Fibroblast of lung (primary cell): ENCODE measurements at regions not wholly inside any gene's neighbourhood (a gene's known extent, or its start where the extent isn't known, plus 50 kb on each side); places are given as distances from the start of the nearest gene placed in this dataset.
A peak's percentile ranks its signal among the peaks of the same experiment; 100 is the strongest.

ENCODE experiments used
- DNase-seq, 2 donors: peaks; one replicate each; pipeline versions ENCODE4 v3.0.0 to v3.0.0-alpha.2; 2010; ENCODE audit warnings: low read depth in 2 of 2
- H2AFZ ChIP-seq: 2 replicates; pipeline ENCODE4 v1.5.1; 2012; ENCODE audit warnings: low read length, control low read depth, inconsistent platforms
- H3K27ac ChIP-seq: 2 replicates; pipeline ENCODE4 v1.5.1; 2011; ENCODE audit warnings: low read length, control low read depth; ENCODE audit not compliant: insufficient read depth
- H3K27me3 ChIP-seq: 2 replicates; pipeline ENCODE4 v1.5.1; 2011; ENCODE audit warnings: mild to moderate bottlenecking, low read length; ENCODE audit not compliant: control insufficient read depth, insufficient read depth
- H3K36me3 ChIP-seq: 2 replicates; pipeline ENCODE4 v1.5.1; 2011; ENCODE audit warnings: low read length; ENCODE audit not compliant: control insufficient read depth, insufficient read depth
- H3K4me1 ChIP-seq: 2 replicates; pipeline ENCODE4 v1.5.1; 2011; ENCODE audit warnings: low read length; ENCODE audit not compliant: control insufficient read depth, insufficient read depth; ENCODE audit errors: extremely low read depth
- H3K4me2 ChIP-seq: 2 replicates; pipeline ENCODE4 v1.5.1; 2011; ENCODE audit warnings: low read length, control low read depth; ENCODE audit not compliant: insufficient read depth; ENCODE audit errors: extremely low read depth
- H3K4me3 ChIP-seq, 4 experiments: fragments of 200-600 bp in 1 of 4; sonication (generic) in 1 of 4; replicated peaks in 1 of 4; 2 replicates each; pipeline ENCODE4 v1.5.1; 2011 to 2016; ENCODE audit warnings: low read length in 4 of 4, low read depth in 3 of 4, mild to moderate bottlenecking in 3 of 4, control low read depth in 2 of 4, inconsistent platforms in 1 of 4, mixed read lengths in 1 of 4; ENCODE audit not compliant: insufficient read depth in 1 of 4; ENCODE audit errors: control extremely low read depth in 1 of 4
- H3K79me2 ChIP-seq: 2 replicates; pipeline ENCODE4 v1.5.1; 2012; ENCODE audit warnings: mild to moderate bottlenecking, low read length, inconsistent platforms; ENCODE audit not compliant: control insufficient read depth, insufficient read depth
- H3K9ac ChIP-seq: 2 replicates; pipeline ENCODE4 v1.5.1; 2011; ENCODE audit warnings: mild to moderate bottlenecking, low read length, control low read depth; ENCODE audit not compliant: insufficient read depth
- H3K9me3 ChIP-seq: 2 replicates; pipeline ENCODE4 v1.5.1; 2012; ENCODE audit warnings: low read depth, low read length; ENCODE audit not compliant: control insufficient read depth, insufficient read depth
- H4K20me1 ChIP-seq: 2 replicates; pipeline ENCODE4 v1.5.1; 2011; ENCODE audit warnings: low read length; ENCODE audit not compliant: control insufficient read depth, insufficient read depth; ENCODE audit errors: extremely low read depth
- EZH2 ChIP-seq: IDR thresholded peaks from 2 replicates; pipeline ENCODE4 v1.5.1; 2012; ENCODE audit warnings: low read length, control low read depth, mild to moderate bottlenecking; ENCODE audit errors: missing control alignments
- TF ChIP-seq, protein P1 (sequence below), 2 donors: IDR thresholded peaks in 1 of 2; conservative IDR thresholded peaks in 1 of 2; 1 replicate in 1 of 2; 2 replicates in 1 of 2; pipeline ENCODE4 v1.5.1; 2011 to 2012; ENCODE audit warnings: low read length in 2 of 2, control low read depth in 1 of 2, inconsistent platforms in 1 of 2, low read depth in 1 of 2, mild to moderate bottlenecking in 1 of 2

DNA sequence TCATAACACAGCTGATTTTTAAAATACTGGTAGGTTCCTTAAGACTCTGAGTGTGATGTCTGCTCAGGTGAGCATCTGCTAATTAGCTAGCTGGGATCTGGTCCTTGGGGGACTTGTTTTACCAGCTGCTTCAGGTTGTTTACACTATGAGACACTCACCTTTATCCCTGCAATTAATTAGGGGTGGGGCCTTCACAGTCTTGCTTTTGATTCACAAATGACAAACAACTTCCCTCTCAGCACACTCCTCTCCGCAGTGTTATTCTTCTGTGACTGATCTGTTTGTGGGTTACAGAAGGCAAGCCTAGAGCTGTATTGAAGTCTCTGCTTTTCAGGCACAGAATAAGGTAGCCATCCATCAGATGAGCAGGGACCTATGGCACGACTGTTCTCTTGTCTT lies 62.0 kb upstream of the CD83 start:
- Histone ChIP-seq H3K27ac (no peak overlapping the region), H2AFZ (no peak overlapping the region), H3K4me1 (no peaks in the 10 kb centered on the region)

DNA sequence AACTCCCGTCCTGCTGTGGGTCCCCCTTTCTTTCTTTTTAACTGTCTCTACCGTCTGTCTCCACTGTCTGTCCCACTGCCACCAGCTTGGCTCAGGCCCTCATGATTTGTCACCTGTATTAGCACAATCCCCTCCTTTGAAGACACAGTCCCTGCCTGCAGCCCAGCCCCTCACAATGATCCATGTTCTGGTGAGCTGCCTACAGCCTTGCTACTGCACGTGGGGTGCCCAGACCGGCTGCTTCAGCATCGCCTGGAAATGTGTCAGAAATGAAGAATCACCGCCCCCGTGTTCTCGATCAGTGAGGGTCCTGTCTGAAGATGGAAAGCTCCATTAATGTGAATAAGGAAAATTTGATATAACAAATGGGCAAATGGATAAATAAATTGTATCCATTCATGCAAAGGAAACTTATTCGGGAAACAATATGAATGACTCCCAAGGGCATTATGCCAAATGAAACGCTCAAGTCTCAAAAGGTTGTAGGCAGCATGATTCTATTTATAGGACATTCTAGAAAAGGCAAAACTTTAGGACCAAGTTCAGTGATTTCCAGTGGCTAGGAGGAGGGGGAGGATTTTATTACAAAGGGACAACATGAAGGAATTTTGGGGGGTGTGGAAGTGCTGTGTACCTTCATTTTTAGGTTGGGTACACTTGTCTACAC lies 59.4 kb upstream of the CD83 start:
- DNase-seq = peak in 1 of 2 donors; percentile 49
- Histone ChIP-seq H3K79me2 (no peaks in the 10 kb centered on the region), H3K4me3 (no peak overlapping the region), H3K36me3 (no peaks in the 10 kb centered on the region), H4K20me1 (no peaks in the 10 kb centered on the region), H3K4me2 (no peak overlapping the region), H3K9ac (no peak overlapping the region), H3K4me1 (no peaks in the 10 kb centered on the region), H3K9me3 (no peaks in the 10 kb centered on the region), H3K27ac (no peak overlapping the region), H2AFZ (no peak overlapping the region), H3K27me3 (no peaks in the 10 kb centered on the region)
- TF ChIP-seq, protein P1, sequence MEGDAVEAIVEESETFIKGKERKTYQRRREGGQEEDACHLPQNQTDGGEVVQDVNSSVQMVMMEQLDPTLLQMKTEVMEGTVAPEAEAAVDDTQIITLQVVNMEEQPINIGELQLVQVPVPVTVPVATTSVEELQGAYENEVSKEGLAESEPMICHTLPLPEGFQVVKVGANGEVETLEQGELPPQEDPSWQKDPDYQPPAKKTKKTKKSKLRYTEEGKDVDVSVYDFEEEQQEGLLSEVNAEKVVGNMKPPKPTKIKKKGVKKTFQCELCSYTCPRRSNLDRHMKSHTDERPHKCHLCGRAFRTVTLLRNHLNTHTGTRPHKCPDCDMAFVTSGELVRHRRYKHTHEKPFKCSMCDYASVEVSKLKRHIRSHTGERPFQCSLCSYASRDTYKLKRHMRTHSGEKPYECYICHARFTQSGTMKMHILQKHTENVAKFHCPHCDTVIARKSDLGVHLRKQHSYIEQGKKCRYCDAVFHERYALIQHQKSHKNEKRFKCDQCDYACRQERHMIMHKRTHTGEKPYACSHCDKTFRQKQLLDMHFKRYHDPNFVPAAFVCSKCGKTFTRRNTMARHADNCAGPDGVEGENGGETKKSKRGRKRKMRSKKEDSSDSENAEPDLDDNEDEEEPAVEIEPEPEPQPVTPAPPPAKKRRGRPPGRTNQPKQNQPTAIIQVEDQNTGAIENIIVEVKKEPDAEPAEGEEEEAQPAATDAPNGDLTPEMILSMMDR (conservative IDR thresholded peaks at IDR 0.05 in 1 of 2, IDR thresholded peaks at IDR 0.05 in 1 of 2; ENCODE audit: low read depth in 1 of 2, low read length in 2 of 2) = no peak
- TF ChIP-seq EZH2 = no peak

More for the DNA sequence above, 62.0 kb upstream of the CD83 start:
- H3K9ac ChIP-seq = no peak overlapping the region
- no peaks in the 10 kb centered on the region for H4K20me1 ChIP-seq
- TF ChIP-seq, protein P1 (conservative IDR thresholded peaks at IDR 0.05 in 1 of 2, IDR thresholded peaks at IDR 0.05 in 1 of 2; ENCODE audit: low read depth in 1 of 2, low read length in 2 of 2) = no peak
- TF ChIP-seq EZH2 = no peak
- H3K4me3 ChIP-seq = no peak overlapping the region
- no peaks in the 10 kb centered on the region for H3K79me2 ChIP-seq
- no peaks in the 10 kb centered on the region for H3K27me3 ChIP-seq
- no peak overlapping the region for H3K4me2 ChIP-seq
- no peak for DNase-seq
- H3K36me3 ChIP-seq = no peaks in the 10 kb centered on the region
- H3K9me3 ChIP-seq = no peaks in the 10 kb centered on the region

DNA sequence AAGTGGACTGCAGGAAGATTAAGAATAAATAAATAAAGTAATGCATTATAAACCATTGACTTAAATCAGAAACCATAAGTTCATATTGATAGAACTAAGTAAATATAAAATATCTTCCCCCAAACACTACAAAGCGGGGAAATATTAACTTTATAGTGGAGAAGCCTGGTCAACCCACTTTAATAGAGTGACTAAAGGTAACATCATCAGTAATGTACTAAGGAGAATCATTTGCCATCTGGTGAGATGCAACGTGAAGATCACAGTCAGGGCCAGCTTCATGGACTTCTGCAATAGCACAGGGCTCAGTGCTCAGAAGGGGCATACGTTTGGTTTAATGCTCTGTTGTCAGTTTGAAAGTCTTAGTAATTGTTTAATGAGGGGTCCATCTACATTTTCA lies 58.8 kb upstream of the CD83 start:
- Histone ChIP-seq H3K27me3 (no peaks in the 10 kb centered on the region), H3K4me1 (no peaks in the 10 kb centered on the region), H3K36me3 (no peaks in the 10 kb centered on the region), H3K9ac (no peak overlapping the region), H3K79me2 (no peaks in the 10 kb centered on the region), H3K27ac (no peak overlapping the region), H3K4me3 (no peak overlapping the region), H3K4me2 (no peak overlapping the region), H2AFZ (no peak overlapping the region), H4K20me1 (no peaks in the 10 kb centered on the region), H3K9me3 (no peaks in the 10 kb centered on the region)
- TF ChIP-seq, protein P1 (conservative IDR thresholded peaks at IDR 0.05 in 1 of 2, IDR thresholded peaks at IDR 0.05 in 1 of 2; ENCODE audit: low read depth in 1 of 2, low read length in 2 of 2) = no peak
- TF ChIP-seq EZH2 = no peak
- DNase-seq = no peak
